Esophagus (tissue), 2 donors: ENCODE measurements at regions not wholly inside any gene's neighbourhood (a gene's known extent, or its start where the extent isn't known, plus 50 kb on each side); places are given as distances from the start of the nearest gene placed in this dataset.
A peak's percentile ranks its signal among the peaks of the same experiment; 100 is the strongest.

ENCODE experiments used
- H3K27ac ChIP-seq, 2 donors: one replicate each; pipeline ENCODE4 v1.5.1; 2013; ENCODE audit warnings: low read depth in 2 of 2, mild to moderate bottlenecking in 2 of 2, inconsistent platforms in 1 of 2, low read length in 1 of 2, moderate library complexity in 1 of 2
- H3K27me3 ChIP-seq, 2 donors: one replicate each; pipeline ENCODE4 v1.6.1; 2013; ENCODE audit warnings: low read length in 2 of 2, control low read depth in 1 of 2, mild to moderate bottlenecking in 1 of 2; ENCODE audit not compliant: insufficient read depth in 2 of 2, control insufficient read depth in 1 of 2
- H3K36me3 ChIP-seq, 2 donors: one replicate each; pipeline ENCODE4 v1.6.1; 2013; ENCODE audit warnings: low read length in 1 of 2; ENCODE audit not compliant: control insufficient read depth in 2 of 2, insufficient read depth in 2 of 2
- H3K4me1 ChIP-seq, 2 donors: one replicate each; pipeline ENCODE4 v1.6.1; 2013; ENCODE audit warnings: low read length in 1 of 2; ENCODE audit not compliant: control insufficient read depth in 2 of 2, insufficient read depth in 2 of 2
- H3K4me3 ChIP-seq, 2 donors: one replicate each; pipeline ENCODE4 v1.5.1; 2013; ENCODE audit warnings: low read length in 2 of 2, mild to moderate bottlenecking in 2 of 2, low read depth in 1 of 2, moderate library complexity in 1 of 2
- H3K9me3 ChIP-seq, 2 donors: one replicate each; pipeline ENCODE4 v1.6.1; 2013; ENCODE audit warnings: mild to moderate bottlenecking in 2 of 2, low read depth in 1 of 2, low read length in 1 of 2, moderate library complexity in 1 of 2; ENCODE audit not compliant: control insufficient read depth in 2 of 2, insufficient read depth in 1 of 2
- WGBS, 2 donors: extraction: QIAGEN DNeasy Blood & Tissue Kit; methylation state at CpG; one replicate each; pipeline ENCODE4 v1.1.7; 2013; 5-methylcytosine and 5-hydroxymethylcytosine counted together
- donor health status: healthy with polysubstance abuse.
- donor health status: Bipolar disorder and iron deficiency.

GRCh38 chr14:31942166-31942841 lies 134.8 kb upstream of the ARHGAP5 start:
- WGBS, 2 donors: 82% methylated on average over 9 of the region's 9 CpGs
- Histone ChIP-seq H3K27ac (no peak overlapping the region), H3K36me3 (no peaks in the 10 kb centered on the region), H3K4me1 (peaks cover 5 to 15% of the 10 kb centered on the region in 2 donors), H3K27me3 (no peaks in the 10 kb centered on the region), H3K4me3 (no peak overlapping the region), H3K9me3 (no peaks in the 10 kb centered on the region)

GRCh38 chr14:31943217-31943799 lies 133.8 kb upstream of the ARHGAP5 start:
- 81 to 82% methylated on average over 5 of the region's 5 CpGs for WGBS, 2 donors
- no peaks in the 10 kb centered on the region for H3K9me3 ChIP-seq
- no peak overlapping the region for H3K4me3 ChIP-seq
- peaks cover 5 to 15% of the 10 kb centered on the region in 2 donors for H3K4me1 ChIP-seq
- H3K36me3 ChIP-seq: no peaks in the 10 kb centered on the region
- H3K27ac ChIP-seq: no peak overlapping the region
- H3K27me3 ChIP-seq: no peaks in the 10 kb centered on the region

GRCh38 chr14:31943861-31944255 lies 133.2 kb upstream of the ARHGAP5 start:
- Histone ChIP-seq H3K36me3 (no peaks in the 10 kb centered on the region), H3K4me3 (no peak overlapping the region), H3K27me3 (no peaks in the 10 kb centered on the region), H3K9me3 (no peaks in the 10 kb centered on the region), H3K27ac (no peak overlapping the region), H3K4me1 (peaks cover 5 to 15% of the 10 kb centered on the region in 2 donors)
- 89 to 97% methylated on average over 12 of the region's 12 CpGs for WGBS, 2 donors

DNA sequence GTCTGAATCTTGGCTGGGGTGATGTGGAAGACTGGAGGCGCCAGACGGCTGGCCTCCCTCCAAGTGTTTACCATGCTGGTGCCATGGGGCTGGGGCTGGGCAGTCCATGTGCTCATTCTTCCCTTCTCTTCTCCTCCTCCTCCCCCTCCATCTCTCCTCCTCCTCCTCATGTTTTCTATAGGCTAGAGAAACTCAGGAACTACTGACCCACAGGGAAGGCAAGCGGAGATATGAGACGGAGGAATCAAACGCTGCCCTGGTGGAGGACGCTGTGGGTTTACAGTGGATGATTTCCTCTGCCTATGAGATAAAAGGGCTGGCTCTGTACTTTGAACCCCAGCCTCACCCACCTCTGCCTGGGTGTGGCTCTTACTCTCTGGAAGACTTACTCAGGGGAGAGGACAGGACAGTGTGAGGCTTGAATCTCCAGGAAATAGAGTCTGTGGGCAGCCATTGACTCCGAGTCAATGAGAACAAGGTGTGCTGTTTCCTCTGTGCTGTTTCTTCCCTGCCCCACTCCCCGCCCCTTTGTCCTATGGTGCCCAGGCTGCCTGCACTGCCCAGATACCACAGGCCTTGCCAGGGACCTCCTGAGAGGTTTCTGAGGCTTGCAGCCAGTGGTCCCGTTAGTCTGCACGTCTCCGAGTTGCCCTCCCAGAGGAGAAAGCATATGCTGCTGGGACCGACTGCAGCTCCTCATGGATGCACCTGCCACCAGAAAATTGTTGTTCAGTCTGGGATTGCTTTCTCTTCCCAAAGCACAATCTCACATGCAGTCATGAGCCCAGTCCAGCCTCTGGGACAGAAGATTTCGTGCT lies 132.6 kb upstream of the ARHGAP5 start:
- Histone ChIP-seq H3K9me3 (no peaks in the 10 kb centered on the region), H3K4me3 (no peak overlapping the region), H3K27me3 (no peaks in the 10 kb centered on the region), H3K36me3 (no peaks in the 10 kb centered on the region), H3K4me1 (peaks cover 5 to 15% of the 10 kb centered on the region in 2 donors), H3K27ac (peak overlapping the region; percentile 23 to 53)
- 53 to 56% methylated on average over 13 of the region's 13 CpGs for WGBS, 2 donors

- Histone ChIP-seq H3K36me3 (no peaks in the 10 kb centered on the region), H3K9me3 (no peaks in the 10 kb centered on the region), H3K27ac (peak overlapping the region in 1 of 2 donors; percentile 76), H3K27me3 (no peaks in the 10 kb centered on the region), H3K4me1 (peaks cover 5 to 15% of the 10 kb centered on the region in 2 donors), H3K4me3 (no peak overlapping the region)
- WGBS, 2 donors: 50 to 62% methylated on average over 3 of the region's 3 CpGs
Measured at GRCh38 chr14:31945074-31945613, 132.0 kb upstream of the ARHGAP5 start.

- no peaks in the 10 kb centered on the region for H3K9me3 ChIP-seq
- H3K4me1 ChIP-seq: peaks cover 5 to 15% of the 10 kb centered on the region in 2 donors
- peak overlapping the region in 1 of 2 donors; percentile 3 for H3K27ac ChIP-seq
- WGBS, 2 donors: 66 to 79% methylated on average over 6 of the region's 6 CpGs
- no peaks in the 10 kb centered on the region for H3K36me3 ChIP-seq
- H3K27me3 ChIP-seq: no peaks in the 10 kb centered on the region
- no peak overlapping the region for H3K4me3 ChIP-seq
Measured at GRCh38 chr14:31945701-31946100, 131.4 kb upstream of the ARHGAP5 start.

DNA sequence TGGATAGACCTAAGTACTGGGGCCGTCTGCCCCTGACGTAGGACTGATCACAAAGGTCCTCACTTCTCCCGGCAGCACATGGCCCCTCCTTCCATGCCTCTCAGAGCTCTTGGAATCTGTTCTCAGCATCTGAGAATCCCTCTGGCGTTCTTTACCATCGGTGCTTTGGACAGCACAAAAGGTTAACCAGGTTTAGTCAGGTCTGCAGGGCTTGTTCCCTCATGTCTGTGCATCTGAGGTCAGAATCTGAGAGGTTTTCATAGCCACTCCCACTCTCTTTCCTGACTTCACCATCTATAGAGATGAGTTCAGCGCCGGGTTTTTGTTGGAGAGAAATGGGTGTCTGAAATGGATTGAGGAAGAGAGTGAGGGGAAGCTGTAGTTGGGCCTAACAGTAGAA lies 130.0 kb upstream of the ARHGAP5 start:
- Histone ChIP-seq H3K27ac (peak overlapping the region in 1 of 2 donors; percentile 28), H3K36me3 (no peaks in the 10 kb centered on the region), H3K9me3 (no peaks in the 10 kb centered on the region), H3K27me3 (no peaks in the 10 kb centered on the region), H3K4me1 (peaks cover 8 to 15% of the 10 kb centered on the region in 2 donors), H3K4me3 (no peak overlapping the region)
- 59 to 73% methylated on average over 7 of the region's 7 CpGs for WGBS, 2 donors

- no peak overlapping the region for H3K27ac ChIP-seq
- no peaks in the 10 kb centered on the region for H3K27me3 ChIP-seq
- peaks cover 8 to 15% of the 10 kb centered on the region in 2 donors for H3K4me1 ChIP-seq
- no peaks in the 10 kb centered on the region for H3K9me3 ChIP-seq
- no peaks in the 10 kb centered on the region for H3K36me3 ChIP-seq
- WGBS, 2 donors: 75 to 79% methylated on average over 5 of the region's 5 CpGs
- H3K4me3 ChIP-seq: no peak overlapping the region
Measured at GRCh38 chr14:31947680-31948595, 129.2 kb upstream of the ARHGAP5 start.

DNA sequence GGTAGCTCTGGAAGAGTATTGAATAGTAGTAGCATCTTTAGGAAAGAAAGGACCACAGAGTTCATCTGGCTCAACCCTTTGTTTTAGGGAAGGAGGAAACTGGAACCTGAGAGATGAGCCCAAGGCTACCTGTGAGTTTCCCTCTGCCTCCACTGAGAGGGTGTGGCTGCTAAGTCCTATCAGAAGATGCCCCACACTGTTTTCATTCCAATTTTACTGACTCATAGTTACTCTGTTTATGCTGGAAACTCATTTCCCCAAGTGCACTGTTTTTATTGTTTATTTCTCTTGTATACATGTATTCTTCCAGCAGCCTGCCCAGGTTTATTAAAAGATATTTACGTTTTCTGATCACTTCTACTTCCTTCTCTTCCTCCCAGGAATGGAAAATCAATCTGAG lies 127.4 kb upstream of the ARHGAP5 start:
- 48 to 57% methylated on average over 1 of the region's 1 CpG for WGBS, 2 donors

More for the DNA sequence above, 127.4 kb upstream of the ARHGAP5 start:
- Histone ChIP-seq H3K36me3 (no peaks in the 10 kb centered on the region), H3K4me3 (no peak overlapping the region), H3K9me3 (no peaks in the 10 kb centered on the region), H3K27me3 (no peaks in the 10 kb centered on the region), H3K27ac (no peak overlapping the region), H3K4me1 (peaks cover 6 to 9% of the 10 kb centered on the region in 2 donors)
